GM12865 (cell line): ENCODE measurements at regions not wholly inside any gene's neighbourhood (a gene's known extent, or its start where the extent isn't known, plus 50 kb on each side); places are given as distances from the start of the nearest gene placed in this dataset.
"Not testable (repeated sequence)": the region's sequence is repeated elsewhere in the genome, so short reads cannot be mapped to it uniquely, and the experiment has no call there.

Experiments
- DNase-seq: peaks from one replicate; pipeline ENCODE4 v3.0.0; 2010; ENCODE audit warnings: low read depth
- H3K4me3 ChIP-seq: 2 replicates; pipeline ENCODE4 v1.5.1; 2011; ENCODE audit warnings: mild to moderate bottlenecking, low read depth, low read length, control low read depth
- CTCF ChIP-seq: IDR thresholded peaks from 2 replicates; pipeline ENCODE4 v1.5.1; 2011; ENCODE audit warnings: low read length, control low read depth, low read depth, inconsistent platforms; ENCODE audit not compliant: insufficient read depth; ENCODE audit errors: missing control alignments

GRCh38 chr6:121540210-121540609 lies 104.8 kb downstream of the GJA1 start:
- no peak overlapping the region for H3K4me3 ChIP-seq
- no peak for DNase-seq
- no peak for TF ChIP-seq CTCF

GRCh38 chr6:121544691-121545090 lies 109.2 kb downstream of the GJA1 start:
- no peak for TF ChIP-seq CTCF
- no peak overlapping the region for H3K4me3 ChIP-seq
- DNase-seq, result no peak

- no peak for DNase-seq
- H3K4me3 ChIP-seq, result no peak overlapping the region
- TF ChIP-seq CTCF, result no peak
Observed at GRCh38 chr6:121548131-121548530, 112.7 kb downstream of the GJA1 start.

GRCh38 chr6:121549736-121550135 lies 114.3 kb downstream of the GJA1 start:
- no peak overlapping the region for H3K4me3 ChIP-seq
- no peak for TF ChIP-seq CTCF
- DNase-seq, result no peak

GRCh38 chr6:121550491-121551010 lies 115.1 kb downstream of the GJA1 start:
- no peak for DNase-seq
- TF ChIP-seq CTCF, result no peak
- H3K4me3 ChIP-seq, result no peak overlapping the region

GRCh38 chr6:121555201-121555600 lies 119.8 kb downstream of the GJA1 start:
- no peak for TF ChIP-seq CTCF
- no peak for DNase-seq

GRCh38 chr6:121556149-121556548 lies 120.7 kb downstream of the GJA1 start:
- not testable (repeated sequence) for H3K4me3 ChIP-seq, DNase-seq

More at GRCh38 chr6:121555201-121555600, 119.8 kb downstream of the GJA1 start:
- no peak overlapping the region for H3K4me3 ChIP-seq
